Testis (tissue), 2 donors: ENCODE measurements at regions not wholly inside any gene's neighbourhood (a gene's known extent, or its start where the extent isn't known, plus 50 kb on each side); places are given as distances from the start of the nearest gene placed in this dataset.
"Not testable (repeated sequence)": the region's sequence is repeated elsewhere in the genome, so short reads cannot be mapped to it uniquely, and the experiment has no call there.

Experiments used
- DNase-seq: peaks from one replicate; pipeline ENCODE4 v3.0.0-alpha.2; 2019
- H3K27ac ChIP-seq, 2 donors: fragments of 200-600 bp; sonication (generic); one replicate each; pipeline ENCODE4 v1.5.1; 2019
- H3K27me3 ChIP-seq: fragments of 200-600 bp; sonication (generic); one replicate; pipeline ENCODE4 v1.5.1; 2019
- H3K36me3 ChIP-seq: fragments of 200-600 bp; sonication (generic); one replicate; pipeline ENCODE4 v1.5.1; 2017; ENCODE audit warnings: low read depth; ENCODE audit errors: missing control alignments
- H3K4me1 ChIP-seq: fragments of 200-600 bp; sonication (generic); one replicate; pipeline ENCODE4 v1.5.1; 2019
- H3K4me3 ChIP-seq, 2 donors: fragments of 200-600 bp; sonication (generic); one replicate each; pipeline ENCODE4 v1.5.1; 2017 to 2019
- H3K9me3 ChIP-seq: fragments of 200-600 bp; sonication (generic); one replicate; pipeline ENCODE4 v1.5.1; 2017
- CTCF ChIP-seq, 3 experiments: fragments of 450-650 bp in 2 of 3; fragments of 200-600 bp in 1 of 3; sonication (generic) in 1 of 3; IDR thresholded peaks; one replicate each; pipeline ENCODE4 v1.5.1; 2016 to 2019; ENCODE audit warnings: antibody characterized with exemption in 3 of 3, mild to moderate bottlenecking in 2 of 3, moderate library complexity in 1 of 3
- POLR2A ChIP-seq: fragments of 450-650 bp; IDR thresholded peaks from one replicate; pipeline ENCODE4 v1.6.1; 2017; ENCODE audit warnings: antibody characterized with exemption, mild to moderate bottlenecking, moderate library complexity
- whole genome bisulfite sequencing, 2 donors: methylation state at CpG; one replicate each; pipeline ENCODE4 v1.1.5; 2018; 5-methylcytosine and 5-hydroxymethylcytosine counted together
- intact Hi-C: fragments of 100-400 bp; cut with DNase I; formaldehyde crosslinking; loops from one replicate; pipeline ENCODE4 v1.15.1; 2023; ENCODE audit warnings: low total_unique reads

- no peak overlapping the region for H3K27ac ChIP-seq
- TF ChIP-seq CTCF (IDR thresholded peaks at IDR 0.05) = no peak
- H3K4me1 ChIP-seq = no peaks in the 10 kb centered on the region
- H3K36me3 ChIP-seq = no peaks in the 10 kb centered on the region
- intact Hi-C loops = no loop called here
- no peaks in the 10 kb centered on the region for H3K27me3 ChIP-seq
- no peaks in the 10 kb centered on the region for H3K9me3 ChIP-seq
- H3K4me3 ChIP-seq = no peak overlapping the region
- DNase-seq = no peak
These were observed 825.3 kb downstream of the STIM2 start for GRCh38 chr4:27685947-27686346.

GRCh38 chr4:27692158-27692557, 831.5 kb downstream of the STIM2 start:
- Histone ChIP-seq H3K9me3 (no peaks in the 10 kb centered on the region), H3K4me1 (no peaks in the 10 kb centered on the region), H3K36me3 (no peaks in the 10 kb centered on the region), H3K27ac (no peak overlapping the region), H3K27me3 (no peaks in the 10 kb centered on the region), H3K4me3 (no peak overlapping the region)
- intact Hi-C loops = no loop called here
- TF ChIP-seq CTCF (IDR thresholded peaks at IDR 0.05) (peak in 2 of 3 experiments; percentile 11 to 38), POLR2A (no peak)
- DNase-seq = peak; percentile 30
- 42 to 44% methylated on average over 6 of the region's 6 CpGs for WGBS, 2 donors

- WGBS, 2 donors = 73 to 77% methylated on average over 5 to 6 of the region's 6 CpGs
- H3K36me3 ChIP-seq = no peaks in the 10 kb centered on the region
- no peak for DNase-seq
- no peak overlapping the region for H3K4me3 ChIP-seq
- intact Hi-C loops = no loop called here
- no peak overlapping the region for H3K27ac ChIP-seq
- H3K9me3 ChIP-seq = no peaks in the 10 kb centered on the region
- no peaks in the 10 kb centered on the region for H3K4me1 ChIP-seq
- H3K27me3 ChIP-seq = no peaks in the 10 kb centered on the region
- TF ChIP-seq POLR2A (no peak), CTCF (IDR thresholded peaks at IDR 0.05) (no peak)
These were observed 832.4 kb downstream of the STIM2 start for GRCh38 chr4:27692868-27693634.

- H3K27me3 ChIP-seq, intact Hi-C loops, DNase-seq, H3K4me3 ChIP-seq, H3K9me3 ChIP-seq, H3K36me3 ChIP-seq, H3K27ac ChIP-seq, H3K4me1 ChIP-seq: not testable (repeated sequence)
- 94 to 96% methylated on average over 8 of the region's 8 CpGs for WGBS, 2 donors
These were observed 835.6 kb downstream of the STIM2 start for GRCh38 chr4:27696257-27696656.

- Histone ChIP-seq H3K4me3 (no peak overlapping the region), H3K27me3 (no peaks in the 10 kb centered on the region), H3K27ac (no peak overlapping the region), H3K4me1 (no peaks in the 10 kb centered on the region), H3K9me3 (no peaks in the 10 kb centered on the region), H3K36me3 (no peaks in the 10 kb centered on the region)
- TF ChIP-seq POLR2A (no peak), CTCF (IDR thresholded peaks at IDR 0.05) (no peak)
- 64 to 69% methylated on average over 3 of the region's 3 CpGs for WGBS, 2 donors
- DNase-seq = no peak
- intact Hi-C loops = no loop called here
These were observed 841.0 kb downstream of the STIM2 start for GRCh38 chr4:27701606-27702005.
